OCI-LY7 (cell line): ENCODE measurements at regions not wholly inside any gene's neighbourhood (a gene's known extent, or its start where the extent isn't known, plus 50 kb on each side); places are given as distances from the start of the nearest gene placed in this dataset.

Experiments used
- EZH2phosphoT487 ChIP-seq: fragments of 200-600 bp; sonication (generic); IDR thresholded peaks from 2 replicates; pipeline ENCODE4 v1.6.1; 2018; ENCODE audit warnings: low read depth, borderline replicate concordance, mild to moderate bottlenecking, mixed run types, antibody characterized with exemption, low read length, moderate library complexity, mixed read lengths
- TF ChIP-seq, protein P1 (sequence below): fragments of 200-600 bp; sonication (generic); conservative IDR thresholded peaks from 2 replicates; pipeline ENCODE4 v1.5.1; 2014; ENCODE audit warnings: mild to moderate bottlenecking, antibody characterized with exemption, low read length, moderate library complexity, mixed read lengths

DNA sequence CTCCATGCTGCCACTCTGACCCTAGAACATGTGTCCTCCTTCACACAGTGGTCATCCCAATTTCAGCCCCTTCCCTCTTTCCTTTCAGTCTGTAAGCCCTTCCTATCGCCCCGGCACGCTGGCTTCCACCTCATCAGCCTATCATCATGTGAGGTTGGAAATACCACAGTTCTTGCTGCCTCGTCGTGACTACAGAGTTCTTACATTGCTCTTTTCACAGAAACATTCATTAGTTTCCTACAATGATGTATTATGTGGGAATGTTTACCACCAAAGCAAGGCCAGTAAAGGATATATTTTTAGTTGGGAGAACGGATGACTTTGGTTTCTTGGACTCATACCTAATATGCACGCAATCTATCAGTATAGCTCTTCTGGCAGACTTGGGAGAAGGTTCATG, 169.5 kb upstream of the BOD1L1 start:
- TF ChIP-seq, protein P1, sequence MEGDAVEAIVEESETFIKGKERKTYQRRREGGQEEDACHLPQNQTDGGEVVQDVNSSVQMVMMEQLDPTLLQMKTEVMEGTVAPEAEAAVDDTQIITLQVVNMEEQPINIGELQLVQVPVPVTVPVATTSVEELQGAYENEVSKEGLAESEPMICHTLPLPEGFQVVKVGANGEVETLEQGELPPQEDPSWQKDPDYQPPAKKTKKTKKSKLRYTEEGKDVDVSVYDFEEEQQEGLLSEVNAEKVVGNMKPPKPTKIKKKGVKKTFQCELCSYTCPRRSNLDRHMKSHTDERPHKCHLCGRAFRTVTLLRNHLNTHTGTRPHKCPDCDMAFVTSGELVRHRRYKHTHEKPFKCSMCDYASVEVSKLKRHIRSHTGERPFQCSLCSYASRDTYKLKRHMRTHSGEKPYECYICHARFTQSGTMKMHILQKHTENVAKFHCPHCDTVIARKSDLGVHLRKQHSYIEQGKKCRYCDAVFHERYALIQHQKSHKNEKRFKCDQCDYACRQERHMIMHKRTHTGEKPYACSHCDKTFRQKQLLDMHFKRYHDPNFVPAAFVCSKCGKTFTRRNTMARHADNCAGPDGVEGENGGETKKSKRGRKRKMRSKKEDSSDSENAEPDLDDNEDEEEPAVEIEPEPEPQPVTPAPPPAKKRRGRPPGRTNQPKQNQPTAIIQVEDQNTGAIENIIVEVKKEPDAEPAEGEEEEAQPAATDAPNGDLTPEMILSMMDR: no peak
- TF ChIP-seq EZH2phosphoT487: no peak
